ENCODE measurements at regions not wholly inside any gene's neighbourhood (a gene's known extent, or its start where the extent isn't known, plus 50 kb on each side); places are given as distances from the start of the nearest gene placed in this dataset.

- no peaks in the 10 kb centered on the region for H3K36me3 ChIP-seq
- TF ChIP-seq CTCF (IDR thresholded peaks at IDR 0.05), result no peak
- no peak overlapping the region for H3K27ac ChIP-seq
- H3K27me3 ChIP-seq, result no peaks in the 10 kb centered on the region
- no peak overlapping the region for H3K4me3 ChIP-seq
- H3K9ac ChIP-seq (ENCODE audit: low read depth in 2 of 2, low read length in 2 of 2), result no peak overlapping the region
- H3K4me1 ChIP-seq, result no peaks in the 10 kb centered on the region
- DNase-seq, result no peak
- intact Hi-C loops (cut with DNase I), result loop anchor here (2.0 kb wide), 1 partner anchor 185 kb away; no protein-coding TSS in a partner anchor
- no peaks in the 10 kb centered on the region for H3K9me3 ChIP-seq
These were observed 63.5 kb downstream of the DNTTIP2 start for GRCh38 chr1:93815366-93816110.

DNA sequence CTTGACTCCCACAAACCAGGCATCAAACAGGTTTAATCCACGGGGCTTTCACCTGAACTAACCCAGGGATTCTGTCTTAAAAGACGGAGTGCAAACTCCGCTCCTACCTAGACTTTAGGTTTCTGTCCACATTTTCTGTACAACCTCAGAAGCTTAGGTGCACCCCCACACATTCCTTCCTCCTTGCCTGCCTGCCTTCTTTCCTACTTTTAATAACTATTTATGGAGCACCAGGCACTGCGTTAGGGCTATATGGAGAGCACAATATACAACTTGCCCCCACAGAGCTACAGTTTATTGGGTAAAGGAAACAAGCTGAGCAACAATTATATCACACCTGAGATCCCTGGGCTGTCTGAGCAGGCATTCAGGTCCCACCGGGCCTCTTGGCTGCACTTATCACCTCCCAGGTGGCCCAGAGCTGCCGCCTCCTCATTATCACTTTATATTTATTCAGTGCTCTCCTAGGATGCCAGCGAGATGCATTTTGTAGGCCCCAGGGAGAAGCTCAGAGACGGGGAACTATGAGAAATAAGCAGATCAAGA, 64.1 kb downstream of the DNTTIP2 start:
- H3K9ac ChIP-seq (ENCODE audit: low read depth in 2 of 2, low read length in 2 of 2), result no peak overlapping the region
- H3K9me3 ChIP-seq, result no peaks in the 10 kb centered on the region
- DNase-seq, result no peak
- no peak overlapping the region for H3K4me3 ChIP-seq
- intact Hi-C loops (cut with DNase I), result loop anchor here (2.0 to 5.0 kb wide), 2 partner anchors 184 to 378 kb away; no protein-coding TSS in a partner anchor
- no peaks in the 10 kb centered on the region for H3K4me1 ChIP-seq
- H3K27me3 ChIP-seq, result no peaks in the 10 kb centered on the region
- H3K36me3 ChIP-seq, result no peaks in the 10 kb centered on the region
- H3K27ac ChIP-seq, result no peak overlapping the region
- no peak for TF ChIP-seq CTCF (IDR thresholded peaks at IDR 0.05)

DNA sequence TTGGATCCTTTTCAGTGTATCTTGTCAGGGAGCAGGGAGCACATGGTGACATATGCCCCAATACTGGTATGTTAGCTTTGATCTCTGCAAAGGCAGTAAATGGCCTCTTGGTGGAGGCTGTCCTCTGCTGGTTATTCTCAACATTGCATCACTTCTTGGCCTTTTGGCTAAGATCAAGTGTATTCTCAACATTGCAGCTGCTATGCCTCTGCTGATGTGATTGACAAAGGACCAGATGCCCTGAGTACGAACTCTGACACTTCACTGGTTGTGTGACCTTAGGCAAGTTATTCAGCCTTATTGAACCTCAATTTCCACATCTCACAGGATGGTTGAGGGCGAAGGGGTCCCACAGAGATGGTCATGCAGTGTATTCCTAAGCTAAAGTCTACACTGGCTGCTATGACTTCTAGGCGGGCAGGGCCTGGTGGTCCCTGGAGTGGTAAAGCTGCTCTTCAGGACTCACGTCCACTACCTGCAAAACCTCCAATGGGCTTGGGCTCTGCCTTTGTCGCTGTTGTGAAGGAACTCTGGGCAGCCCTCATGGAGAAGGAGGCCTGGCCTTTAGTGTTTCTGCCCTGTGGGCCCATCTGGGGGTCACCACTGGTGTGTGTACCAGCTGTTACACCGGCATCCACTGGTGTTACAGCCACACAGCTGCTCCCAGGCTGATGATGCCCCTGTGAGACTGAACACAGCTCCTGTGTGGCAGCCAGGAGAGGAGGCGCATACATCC, 64.8 kb downstream of the DNTTIP2 start:
- intact Hi-C loops (cut with DNase I), result loop anchor here (2.0 to 5.0 kb wide), 2 partner anchors 183 to 377 kb away; no protein-coding TSS in a partner anchor
- no peaks in the 10 kb centered on the region for H3K9me3 ChIP-seq
- peak; percentile 93 for TF ChIP-seq CTCF (IDR thresholded peaks at IDR 0.05)
- peak; percentile 69 for DNase-seq
- no peaks in the 10 kb centered on the region for H3K36me3 ChIP-seq
- no peak overlapping the region for H3K4me3 ChIP-seq
- H3K27ac ChIP-seq, result no peak overlapping the region
- H3K9ac ChIP-seq (ENCODE audit: low read depth in 2 of 2, low read length in 2 of 2), result no peak overlapping the region
- H3K4me1 ChIP-seq, result no peaks in the 10 kb centered on the region
- no peaks in the 10 kb centered on the region for H3K27me3 ChIP-seq

GRCh38 chr1:93813076-93813475, 65.9 kb downstream of the DNTTIP2 start:
- Histone ChIP-seq H3K9ac (ENCODE audit: low read depth in 2 of 2, low read length in 2 of 2) (no peak overlapping the region), H3K4me1 (no peaks in the 10 kb centered on the region), H3K4me3 (no peak overlapping the region), H3K9me3 (no peaks in the 10 kb centered on the region), H3K36me3 (no peaks in the 10 kb centered on the region), H3K27me3 (no peaks in the 10 kb centered on the region), H3K27ac (no peak overlapping the region)
- no peak for DNase-seq
- TF ChIP-seq CTCF (IDR thresholded peaks at IDR 0.05), result no peak
- intact Hi-C loops (cut with DNase I), result loop anchor here (5.0 kb wide), 1 partner anchor 376 kb away; no protein-coding TSS in a partner anchor

DNA sequence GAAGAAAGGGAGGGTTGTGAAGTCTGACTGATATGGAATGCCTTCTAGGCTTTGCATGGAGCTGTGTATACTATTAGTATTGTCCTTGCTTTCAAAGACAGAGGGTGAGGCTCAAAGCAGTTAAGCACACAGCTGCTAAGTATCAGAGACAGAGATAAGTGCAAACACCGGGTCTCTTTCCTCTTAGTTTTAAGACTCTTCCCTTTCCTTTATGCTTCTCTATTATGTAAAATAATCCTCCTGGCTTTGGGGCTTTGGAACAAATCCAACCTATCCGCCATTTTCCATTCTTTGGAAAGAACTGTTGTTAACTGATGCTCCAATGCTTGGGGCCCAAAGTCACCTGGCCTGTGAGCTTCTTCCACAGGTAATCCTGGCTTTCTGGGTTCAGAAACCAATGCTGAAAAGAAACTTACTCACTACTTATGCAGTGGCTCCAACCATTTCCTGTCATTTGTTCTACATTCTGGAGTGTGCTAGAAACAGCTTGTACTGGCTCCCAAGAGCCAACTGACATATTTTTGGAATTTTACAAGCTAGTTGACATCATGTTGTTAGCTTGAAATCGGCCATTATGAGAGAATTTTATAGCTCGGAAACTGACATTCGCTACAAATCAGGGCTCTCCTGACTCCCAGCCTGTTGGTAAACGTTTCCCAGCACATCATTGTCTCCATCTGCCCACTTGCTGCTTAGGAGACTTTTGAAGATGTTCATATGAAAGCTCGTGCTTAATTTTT, 67.5 kb downstream of the DNTTIP2 start:
- Histone ChIP-seq H3K4me1 (no peaks in the 10 kb centered on the region), H3K4me3 (no peak overlapping the region), H3K27ac (no peak overlapping the region), H3K27me3 (no peaks in the 10 kb centered on the region), H3K36me3 (no peaks in the 10 kb centered on the region), H3K9me3 (no peaks in the 10 kb centered on the region), H3K9ac (ENCODE audit: low read depth in 2 of 2, low read length in 2 of 2) (no peak overlapping the region)
- intact Hi-C loops (cut with DNase I), result loop anchor here (5.0 kb wide), 1 partner anchor 374 kb away; no protein-coding TSS in a partner anchor
- TF ChIP-seq CTCF (IDR thresholded peaks at IDR 0.05), result no peak
- no peak for DNase-seq
